Gastrocnemius medialis (tissue), 4 donors: ENCODE measurements at regions not wholly inside any gene's neighbourhood (a gene's known extent, or its start where the extent isn't known, plus 50 kb on each side); places are given as distances from the start of the nearest gene placed in this dataset.

Experiments
- CTCF ChIP-seq, 5 experiments: fragments of 450-650 bp in 3 of 5; fragments of 200-600 bp in 2 of 5; sonication (generic) in 2 of 5; IDR thresholded peaks in 4 of 5; conservative IDR thresholded peaks in 1 of 5; 1 replicate in 4 of 5; 2 replicates in 1 of 5; pipeline ENCODE4 v1.5.1; 2016 to 2019; ENCODE audit warnings: antibody characterized with exemption in 5 of 5, mild to moderate bottlenecking in 3 of 5, moderate library complexity in 3 of 5
- POLR2A ChIP-seq, 2 donors: fragments of 450-650 bp; IDR thresholded peaks; one replicate each; pipeline ENCODE4 v1.6.1; 2017; ENCODE audit warnings: antibody characterized with exemption in 2 of 2, mild to moderate bottlenecking in 2 of 2, moderate library complexity in 2 of 2

GRCh38 chr16:73210084-73210483 is 162.2 kb upstream of the ZFHX3 start:
- TF ChIP-seq CTCF (IDR thresholded peaks at IDR 0.05 in 4 of 5, conservative IDR thresholded peaks at IDR 0.05 in 1 of 5) = no peak
- no peak for TF ChIP-seq POLR2A (IDR thresholded peaks at IDR 0.05)
